Stimulated activated CD4-positive, alpha-beta T cell treated with anti-CD3 and anti-CD28 coated beads, Interleukin-4, amount 100 ng/mL, for 48 hours (primary cell): ENCODE measurements at regions not wholly inside any gene's neighbourhood (a gene's known extent, or its start where the extent isn't known, plus 50 kb on each side); places are given as distances from the start of the nearest gene placed in this dataset.
"Not testable (repeated sequence)": the region's sequence is repeated elsewhere in the genome, so short reads cannot be mapped to it uniquely, and the experiment has no call there.

Experiments used
- DNase-seq, 2 donors: peaks; one replicate each; pipeline ENCODE4 v3.0.0-alpha.2; 2020; ENCODE audit warnings: low read depth in 2 of 2

DNA sequence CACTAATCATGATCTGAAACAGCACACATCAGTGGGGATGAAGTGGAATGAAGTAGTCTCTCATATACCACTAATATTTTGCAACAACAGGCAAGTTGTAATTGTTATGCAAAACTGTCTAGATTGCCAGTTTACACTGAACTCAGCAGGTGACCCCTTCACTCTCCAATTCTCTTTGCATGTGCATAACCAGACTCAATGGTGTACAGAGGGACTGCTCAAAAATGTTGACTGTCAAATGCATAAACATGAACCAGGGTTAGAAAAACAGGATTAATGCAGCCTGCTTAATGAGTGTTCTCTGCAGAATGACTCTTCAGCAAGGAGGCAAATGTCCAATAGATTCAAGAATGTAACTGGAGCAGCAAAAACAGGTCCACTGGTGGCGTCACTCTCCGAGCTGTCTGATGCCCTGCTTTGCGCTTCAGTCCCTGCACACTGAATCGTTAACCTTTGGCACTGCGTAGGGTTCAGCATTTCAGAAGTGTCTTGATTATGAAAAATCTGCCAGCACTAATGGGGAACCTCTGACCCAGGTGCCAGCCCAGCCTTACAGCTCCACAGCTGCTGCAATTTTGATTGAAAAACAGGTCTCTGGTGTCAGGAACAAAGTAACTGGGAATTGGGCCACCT, 209.3 kb downstream of the TDRD15 start:
- DNase-seq = no peak

GRCh38 chr2:21333684-21334083, 209.9 kb downstream of the TDRD15 start:
- DNase-seq = no peak

DNA sequence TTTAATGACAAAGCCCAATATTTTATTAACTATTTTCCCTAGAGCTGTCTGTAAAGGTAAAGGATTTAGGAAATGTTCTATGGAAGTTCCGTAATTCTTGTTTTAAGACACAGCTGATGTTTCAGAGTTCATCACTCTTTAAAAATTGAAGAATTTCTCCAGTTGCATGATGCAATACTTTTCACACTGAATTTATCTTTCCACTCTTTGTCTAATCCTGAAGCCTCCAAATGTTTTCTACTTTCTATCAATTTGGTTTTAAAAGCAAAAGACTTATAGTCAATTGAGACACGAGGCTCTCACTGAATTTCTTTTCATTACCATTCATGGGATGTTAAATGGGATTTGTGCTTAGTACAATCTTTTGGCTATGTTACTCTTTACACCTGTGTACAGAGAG, 223.2 kb downstream of the TDRD15 start:
- no peak for DNase-seq

DNA sequence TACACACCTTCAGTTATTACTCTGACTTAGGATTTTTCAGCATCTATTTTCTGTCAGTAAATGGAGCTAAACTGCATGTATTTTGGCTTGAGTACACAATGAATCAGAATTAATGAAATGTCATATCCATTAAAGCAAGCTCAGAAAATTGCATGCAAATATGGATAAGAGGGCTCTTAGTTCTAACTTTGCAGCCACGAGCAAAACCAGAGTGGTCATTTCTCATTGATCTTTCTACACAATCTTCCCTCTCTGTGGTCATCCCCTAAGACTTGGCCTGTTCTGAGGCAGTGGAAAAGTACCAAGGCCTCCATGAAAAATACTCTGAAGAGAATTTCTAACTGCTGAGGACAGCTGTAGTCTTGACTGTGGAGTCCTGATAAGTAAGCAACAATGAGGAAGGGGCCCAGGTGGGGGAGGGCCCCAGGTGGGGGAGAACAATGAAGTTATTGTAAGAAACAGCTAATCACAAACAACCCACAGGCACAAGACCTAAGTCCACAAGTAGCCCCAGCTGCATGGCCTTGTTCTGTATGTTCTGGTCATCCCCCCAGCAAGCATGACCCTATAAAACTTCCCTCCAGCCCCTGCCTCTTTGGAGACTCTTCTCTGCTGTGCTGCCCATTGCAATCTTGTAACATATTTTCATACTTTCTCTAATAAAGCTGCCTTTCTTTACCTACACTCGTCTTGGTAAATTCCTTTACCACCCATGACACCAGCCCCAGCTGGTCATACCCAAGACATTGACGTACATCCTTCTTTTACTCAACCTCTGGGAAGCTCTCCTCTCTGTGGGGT, 230.3 kb downstream of the TDRD15 start:
- DNase-seq = no peak

DNA sequence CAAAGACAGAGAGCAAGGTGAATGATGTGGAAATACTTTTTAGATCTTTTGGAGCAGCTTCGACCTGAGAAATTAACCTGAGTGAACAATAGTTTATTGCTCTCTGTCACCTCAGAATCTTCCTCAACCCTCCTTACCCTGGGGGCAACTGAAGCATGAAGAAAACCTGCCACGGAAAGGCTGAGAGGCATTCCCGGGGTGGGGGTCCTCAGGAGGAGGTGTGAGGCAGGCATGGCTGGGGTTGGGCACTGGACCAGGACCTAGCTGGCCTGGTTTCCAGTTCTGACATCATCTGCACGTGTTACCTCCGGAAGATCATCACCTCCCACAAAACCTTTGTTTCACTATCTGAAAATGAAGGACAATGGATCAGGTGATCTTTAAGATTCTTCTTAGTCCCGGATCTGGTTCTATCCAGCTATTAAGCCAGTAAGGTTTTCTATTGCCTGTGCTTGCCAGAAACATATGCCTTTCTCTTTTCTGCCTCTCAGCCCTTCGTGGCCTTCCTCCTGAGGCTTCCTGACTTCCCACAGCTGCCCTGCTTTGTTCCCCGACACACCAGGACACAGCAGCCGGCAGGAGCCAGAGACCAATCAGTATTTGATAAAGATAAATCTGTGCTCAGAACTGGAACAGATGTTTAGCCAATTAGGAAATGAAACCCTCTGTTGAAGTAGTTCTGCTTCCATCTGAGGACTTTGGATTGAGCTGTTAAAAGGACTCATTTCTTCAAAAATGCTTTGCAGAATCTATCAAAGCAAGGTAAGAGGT, 232.5 kb downstream of the TDRD15 start:
- DNase-seq = no peak

DNA sequence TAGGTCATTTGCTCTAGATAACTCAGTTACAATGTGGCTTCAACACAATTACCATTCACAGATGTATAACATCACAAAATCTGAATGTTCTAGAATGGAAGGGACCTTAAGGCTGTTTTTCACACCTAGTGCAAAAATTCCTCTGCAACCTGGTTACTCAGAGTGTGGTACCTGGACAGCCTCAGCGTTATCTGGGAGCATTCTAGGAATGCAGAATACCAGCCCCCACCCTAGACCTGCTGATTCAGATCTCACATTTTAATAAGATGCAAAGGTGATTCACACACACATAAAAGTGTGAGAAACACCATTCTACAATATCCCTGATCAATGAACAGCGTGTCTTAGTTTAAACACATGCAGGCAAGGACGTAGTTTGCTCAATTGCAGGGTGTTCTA, 233.1 kb downstream of the TDRD15 start:
- no peak for DNase-seq

DNA sequence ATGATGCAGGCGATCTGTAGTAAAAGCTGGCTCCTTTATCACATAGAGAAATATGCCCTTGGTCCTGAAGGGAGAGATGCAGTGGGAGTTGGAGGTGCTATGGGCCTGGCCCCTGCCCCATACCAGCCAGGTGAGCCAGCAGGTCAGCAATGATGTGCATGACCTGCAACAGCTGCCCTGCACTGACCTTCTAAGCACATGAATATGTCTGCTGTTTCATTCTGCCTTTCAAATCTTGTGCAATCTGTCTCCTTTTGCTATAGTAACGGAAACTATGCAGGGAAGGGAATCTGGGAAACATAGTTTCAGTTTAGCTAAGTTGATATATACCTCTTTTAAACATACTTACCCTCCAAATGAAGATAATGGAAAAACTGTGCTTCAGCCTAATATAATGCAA, 235.2 kb downstream of the TDRD15 start:
- no peak for DNase-seq

DNA sequence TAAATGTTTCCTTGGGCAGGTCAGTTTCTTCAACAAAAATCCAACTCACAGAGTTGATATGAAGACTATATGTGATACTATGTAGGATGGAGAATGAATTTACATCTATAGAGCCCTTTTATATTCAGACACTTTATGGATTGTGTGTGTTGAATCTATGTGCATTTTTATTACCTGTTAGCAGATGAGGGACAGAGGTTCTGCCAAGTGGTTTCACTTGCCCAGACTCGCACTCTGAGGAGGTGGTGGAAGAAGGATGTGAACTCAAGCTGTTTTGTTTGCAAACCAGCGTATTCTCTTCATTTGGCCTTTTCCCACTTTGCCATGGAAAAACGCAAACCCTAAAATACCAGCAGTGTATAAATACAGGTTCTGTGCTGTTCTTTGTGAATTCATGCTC, 237.6 kb downstream of the TDRD15 start:
- no peak for DNase-seq

GRCh38 chr2:21361957-21362486, 238.3 kb downstream of the TDRD15 start:
- no peak for DNase-seq

GRCh38 chr2:21363364-21363763, 239.6 kb downstream of the TDRD15 start:
- no peak for DNase-seq

DNA sequence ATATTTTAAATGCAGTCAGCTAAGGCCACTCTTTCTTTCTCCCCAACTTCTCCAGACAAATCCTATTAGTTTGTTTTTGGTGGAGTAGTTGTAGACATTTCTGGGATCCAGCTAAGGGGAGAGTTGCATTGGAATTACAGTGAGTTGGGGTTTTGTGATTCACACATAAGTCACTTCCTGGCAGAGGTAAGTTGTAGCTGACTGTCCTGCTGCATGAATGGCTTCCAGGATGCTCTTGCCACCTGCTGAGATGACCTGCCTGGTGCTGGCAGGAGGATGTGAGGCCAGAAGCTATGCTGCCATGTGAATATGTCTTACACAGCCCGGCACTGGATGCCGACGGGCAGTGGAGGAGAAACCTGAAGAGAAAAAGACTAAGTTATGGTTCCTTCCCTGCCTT, 243.7 kb downstream of the TDRD15 start:
- DNase-seq = no peak

- DNase-seq = no peak
Observed at GRCh38 chr2:21369787-21370186, 246.0 kb downstream of the TDRD15 start.

DNA sequence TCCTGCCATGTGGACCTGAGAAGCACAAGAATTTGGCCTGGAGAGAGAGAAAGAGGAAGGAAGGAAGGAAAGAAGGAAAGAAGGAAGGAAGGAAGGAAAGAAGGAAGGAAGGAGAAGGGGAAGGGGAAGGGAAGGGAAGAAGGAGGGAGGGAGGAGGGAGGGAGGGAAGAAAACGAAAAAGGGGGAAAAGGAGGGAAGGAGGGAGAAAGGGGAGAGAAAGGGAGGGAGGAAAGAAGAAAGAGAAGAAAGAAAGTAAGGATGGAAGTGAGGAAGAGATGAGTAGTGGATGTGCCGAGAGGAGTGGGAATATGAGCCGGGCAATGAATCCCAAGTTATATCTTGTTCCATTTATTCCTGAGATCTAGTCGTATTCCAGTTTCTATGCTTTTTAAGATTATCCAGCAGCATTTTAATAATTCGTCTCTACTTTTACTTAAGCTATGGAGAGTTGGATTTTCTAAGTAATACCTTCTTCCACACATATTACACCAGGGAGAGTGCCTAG, 247.8 kb downstream of the TDRD15 start:
- no peak for DNase-seq

DNA sequence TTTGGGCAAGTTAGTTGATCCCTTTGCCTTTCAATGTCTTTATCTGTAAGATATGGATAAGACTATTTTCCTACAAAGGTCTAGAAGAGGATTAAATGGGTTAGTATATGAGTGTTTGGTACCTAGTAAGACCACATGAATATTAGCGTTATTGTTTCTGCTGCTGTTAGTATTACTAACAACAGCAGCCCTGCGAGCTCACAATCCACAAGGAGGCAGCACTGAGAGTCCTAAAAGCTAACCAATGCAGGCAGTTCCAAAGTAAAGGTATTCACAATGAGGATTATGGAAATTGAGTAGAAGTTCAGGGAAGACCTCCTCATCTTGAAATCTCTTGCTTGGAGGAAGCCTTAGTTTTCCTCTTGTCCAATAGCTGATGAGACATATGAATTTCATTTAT, 248.9 kb downstream of the TDRD15 start:
- DNase-seq = no peak

GRCh38 chr2:21376864-21377263, 253.1 kb downstream of the TDRD15 start:
- no peak for DNase-seq

- DNase-seq = no peak
Observed at GRCh38 chr2:21379140-21379539, 255.4 kb downstream of the TDRD15 start.

DNA sequence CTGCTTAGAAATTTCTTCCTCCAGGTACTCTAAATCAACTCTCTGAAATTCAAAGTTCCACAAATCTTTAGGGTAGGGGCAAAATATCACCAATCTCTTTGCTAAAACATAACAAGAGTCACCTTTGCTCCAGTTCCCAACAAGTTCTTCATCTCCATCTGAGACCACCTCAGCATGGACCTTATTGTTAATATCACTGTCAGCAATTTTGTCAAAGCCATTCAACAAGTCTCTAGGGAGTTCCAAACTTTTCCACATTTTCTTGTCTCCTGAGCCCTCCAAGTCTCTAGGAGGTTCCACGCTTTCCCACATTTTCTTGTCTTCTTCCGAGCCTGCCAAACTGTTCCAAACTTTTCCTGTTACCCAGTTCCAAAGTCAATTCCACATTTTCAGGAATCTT, 255.9 kb downstream of the TDRD15 start:
- not testable (repeated sequence) for DNase-seq

DNA sequence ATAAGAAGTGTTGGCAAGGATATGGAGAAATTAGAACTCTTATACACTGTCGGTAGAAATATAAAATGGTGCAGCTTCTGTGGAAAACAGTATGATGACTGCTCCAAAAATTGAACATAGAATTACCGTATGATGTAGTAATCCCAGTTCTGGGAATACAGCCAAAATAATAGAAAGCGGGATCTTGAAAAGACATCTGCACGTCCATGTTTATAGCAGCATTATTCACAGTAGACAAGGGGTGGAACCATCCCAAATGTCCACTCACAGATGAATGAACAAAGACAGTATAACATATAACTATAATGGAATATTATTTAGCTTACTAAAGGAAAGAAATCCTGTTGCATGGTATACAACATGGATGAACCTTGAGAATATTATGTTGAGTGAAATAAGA, 257.7 kb downstream of the TDRD15 start:
- DNase-seq = no peak

DNA sequence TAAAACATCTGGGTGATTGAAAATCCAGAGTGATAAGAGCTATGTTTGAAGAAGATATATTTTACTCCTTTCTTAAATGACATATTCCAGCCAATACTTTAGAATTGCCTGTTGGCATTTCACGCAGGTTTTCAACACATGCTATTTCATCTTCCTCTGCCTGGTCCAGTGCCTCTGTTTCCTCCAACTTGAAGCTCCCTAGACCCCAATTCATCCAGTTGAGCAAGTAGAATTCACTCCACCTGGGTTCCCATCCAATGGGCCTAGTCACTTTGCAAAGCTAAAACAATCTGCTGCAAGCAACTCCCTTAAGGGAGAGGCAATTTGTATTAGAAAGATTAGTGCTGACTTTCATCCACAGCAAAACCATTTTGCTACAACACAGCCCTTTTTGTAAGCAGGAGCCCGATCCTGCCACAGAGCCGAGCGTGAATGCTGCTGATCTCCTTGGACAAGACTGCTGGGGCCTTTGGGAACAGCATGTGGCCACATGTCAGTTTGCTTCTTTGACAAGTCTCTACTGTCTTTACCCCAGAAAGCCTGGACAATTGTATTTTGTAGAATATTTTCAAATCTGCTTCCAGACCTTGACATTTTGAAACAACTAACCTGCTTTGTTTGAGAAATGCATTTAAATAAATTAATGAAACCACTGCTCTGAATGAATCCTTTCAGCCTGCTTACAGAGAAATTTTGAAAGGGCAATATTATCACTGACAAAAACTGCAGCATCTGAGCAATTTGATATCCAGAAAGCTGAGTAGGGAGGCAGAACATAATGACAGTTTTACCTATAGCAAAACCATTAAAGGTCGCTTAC, 259.1 kb downstream of the TDRD15 start:
- no peak for DNase-seq

DNA sequence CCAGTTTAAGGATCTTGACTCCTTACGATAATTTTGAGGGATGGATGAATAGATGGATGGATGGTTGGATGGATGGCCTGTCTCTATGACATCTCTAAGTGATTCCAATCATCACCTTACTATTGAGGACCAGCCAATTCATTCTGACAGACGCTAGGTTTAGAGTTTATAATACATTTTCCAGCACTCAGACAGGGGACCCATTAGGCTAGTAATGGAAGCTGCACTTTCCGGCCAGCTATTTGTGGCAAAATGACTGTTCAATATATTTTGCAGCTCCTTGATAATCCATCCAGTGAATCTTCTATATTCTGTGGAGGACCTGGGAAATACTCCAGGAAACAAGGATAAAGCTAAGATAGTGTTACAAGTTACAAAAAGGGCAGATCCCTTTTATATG, 262.9 kb downstream of the TDRD15 start:
- DNase-seq = no peak

GRCh38 chr2:21392649-21393048, 268.9 kb downstream of the TDRD15 start:
- DNase-seq = no peak

DNA sequence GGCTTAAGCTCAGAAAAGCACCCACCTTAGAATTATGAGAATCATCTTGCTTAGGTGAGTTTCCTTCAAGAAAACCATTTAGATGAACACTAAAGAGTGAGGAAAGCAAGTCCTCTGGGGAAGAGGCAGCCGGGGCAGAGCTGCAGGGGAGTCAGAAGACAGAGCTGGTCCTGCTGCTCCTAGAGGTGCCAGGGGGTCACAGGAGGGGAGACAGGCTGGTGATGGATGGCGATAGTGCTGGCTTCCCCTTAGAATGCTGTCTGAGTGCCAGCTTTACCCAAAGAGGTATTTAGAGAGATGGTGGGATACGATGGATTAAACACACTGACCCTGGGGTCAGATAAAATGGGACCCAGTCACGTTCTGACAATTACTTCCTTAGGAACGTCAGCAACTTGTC, 269.4 kb downstream of the TDRD15 start:
- DNase-seq = no peak
